ENCODE measurements at regions not wholly inside any gene's neighbourhood (a gene's known extent, or its start where the extent isn't known, plus 50 kb on each side); places are given as distances from the start of the nearest gene placed in this dataset.

- no peak for DNase-seq (ENCODE audit: low read depth)
These were observed 187.3 kb downstream of the KTN1 start for GRCh38 chr14:55767286-55767685.

DNA sequence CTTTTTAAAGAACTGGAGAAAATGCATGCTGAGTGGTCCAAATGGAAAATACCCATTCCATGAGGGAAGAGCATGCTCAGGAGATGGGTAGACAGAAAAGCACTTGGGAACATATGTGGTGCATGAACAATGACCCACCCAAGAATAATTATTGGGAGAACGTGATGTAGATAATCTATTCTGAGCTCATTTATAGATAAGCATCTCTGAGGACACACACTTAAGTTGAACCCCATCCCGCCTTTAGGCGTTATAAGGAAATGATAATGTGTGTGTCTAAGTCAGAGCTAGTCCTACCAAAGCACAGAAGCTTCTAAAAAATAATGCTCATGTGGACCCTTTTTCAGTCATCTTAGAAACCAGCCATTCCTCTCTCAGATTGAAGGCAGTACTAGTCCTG is 189.9 kb downstream of the KTN1 start:
- DNase-seq (ENCODE audit: low read depth) = no peak

GRCh38 chr14:55771242-55771981 is 191.4 kb downstream of the KTN1 start:
- DNase-seq (ENCODE audit: low read depth) = no peak

DNA sequence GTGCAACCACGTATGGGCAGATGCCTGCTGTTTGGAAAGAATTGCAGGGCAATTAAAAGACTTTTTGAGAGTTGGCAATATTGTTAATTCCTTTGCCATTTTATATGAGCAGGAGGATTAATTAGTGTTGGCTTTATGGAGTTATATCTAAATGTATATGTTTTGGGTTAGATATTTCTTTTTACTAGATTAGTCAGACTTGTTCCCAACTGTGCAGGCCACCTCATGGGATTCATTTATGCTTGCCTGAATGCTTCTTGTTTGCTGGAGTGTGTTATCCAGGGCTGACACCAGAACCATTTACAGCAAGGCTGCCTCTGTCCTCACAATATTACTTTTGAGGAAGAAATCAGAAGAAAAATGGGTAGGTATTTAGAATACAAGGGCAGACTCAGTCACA is 192.5 kb downstream of the KTN1 start:
- DNase-seq (ENCODE audit: low read depth) = no peak

DNA sequence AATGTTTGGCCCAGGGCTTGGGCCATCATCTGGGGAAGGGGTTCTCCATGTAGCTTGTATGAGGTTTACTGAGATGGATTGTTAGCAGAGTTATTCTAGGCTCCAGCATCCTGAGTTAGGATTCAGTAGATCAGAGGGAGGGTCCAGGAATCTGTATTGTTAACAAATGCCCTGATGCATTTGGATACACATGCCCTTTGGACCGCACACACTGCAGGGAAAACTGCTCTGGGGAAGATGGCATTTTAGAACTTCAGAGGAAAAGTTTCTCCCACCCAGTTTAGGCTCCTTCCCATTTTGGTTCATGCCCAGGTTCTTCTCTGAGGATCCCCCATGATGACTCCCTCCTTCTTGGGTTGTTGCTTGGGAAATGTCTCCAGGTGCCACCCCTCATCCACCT is 193.3 kb downstream of the KTN1 start:
- no peak for DNase-seq (ENCODE audit: low read depth)

DNA sequence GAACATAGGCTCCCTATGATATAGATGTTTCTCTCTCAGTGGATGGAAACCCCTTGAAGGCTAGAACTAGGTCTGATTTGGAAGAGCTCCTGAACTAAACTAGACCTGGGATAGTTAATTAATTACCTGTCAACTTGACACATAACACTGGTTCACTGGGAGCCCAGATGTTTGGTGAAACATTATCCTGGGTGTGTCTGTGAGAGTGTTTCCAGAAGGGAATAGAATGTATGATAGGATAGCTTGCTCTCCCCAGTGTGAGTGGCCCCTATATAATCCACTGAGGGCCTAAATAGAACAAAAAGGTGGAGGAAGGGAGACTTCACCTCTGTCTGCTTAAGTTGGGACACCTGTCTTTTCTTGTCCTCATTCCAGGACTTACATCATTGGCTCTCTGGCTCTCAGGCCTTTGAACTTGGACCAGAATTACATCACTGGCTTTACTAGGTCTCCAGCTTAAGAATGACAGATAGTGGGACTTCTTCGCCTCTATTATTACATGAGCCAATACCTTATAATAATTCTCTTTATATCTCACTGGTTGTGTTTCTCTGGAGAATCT is 194.1 kb downstream of the KTN1 start:
- DNase-seq (ENCODE audit: low read depth) = no peak

DNA sequence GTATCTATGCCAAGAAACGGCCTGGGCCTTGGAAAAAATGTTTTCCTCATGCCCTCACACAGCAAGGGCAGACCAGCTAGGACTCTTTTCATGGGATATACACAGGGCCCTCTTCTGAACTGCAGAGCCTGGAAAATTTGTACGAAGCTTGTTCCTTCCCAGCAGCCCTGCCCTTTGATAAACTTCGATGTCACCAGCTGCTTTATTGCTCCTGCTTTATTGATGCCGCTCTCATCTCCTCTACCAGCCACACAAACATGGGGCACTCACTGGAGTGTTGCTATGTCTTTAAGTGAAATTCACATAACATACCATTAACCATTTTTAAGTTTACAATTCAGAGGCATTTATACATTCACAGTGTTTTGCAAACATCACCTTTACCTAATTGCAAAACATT is 197.9 kb downstream of the KTN1 start:
- DNase-seq (ENCODE audit: low read depth) = no peak

- DNase-seq (ENCODE audit: low read depth) = peak; percentile 45
These were observed 200.3 kb downstream of the KTN1 start for GRCh38 chr14:55780156-55780946.

DNA sequence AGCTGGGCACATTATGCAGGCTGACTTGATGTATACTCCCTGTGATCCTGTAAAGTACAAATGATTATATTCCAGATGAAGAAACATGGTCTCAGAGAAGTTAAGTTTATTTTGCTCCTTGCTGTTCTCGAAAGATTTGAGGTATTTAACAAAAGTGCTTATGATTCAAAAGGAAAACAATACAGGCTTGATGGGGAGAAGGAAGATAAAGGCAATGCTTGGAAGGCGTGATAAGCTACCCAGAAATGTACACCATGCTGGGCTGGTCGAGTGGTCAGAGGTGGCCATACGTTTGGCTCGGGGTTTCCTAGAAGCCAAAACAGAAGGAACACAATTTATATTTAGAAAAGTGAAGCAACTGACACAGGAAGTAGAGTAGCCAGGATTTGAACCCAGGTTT is 201.0 kb downstream of the KTN1 start:
- DNase-seq (ENCODE audit: low read depth) = no peak

- DNase-seq (ENCODE audit: low read depth) = no peak
These were observed 202.2 kb downstream of the KTN1 start for GRCh38 chr14:55782166-55782565.

DNA sequence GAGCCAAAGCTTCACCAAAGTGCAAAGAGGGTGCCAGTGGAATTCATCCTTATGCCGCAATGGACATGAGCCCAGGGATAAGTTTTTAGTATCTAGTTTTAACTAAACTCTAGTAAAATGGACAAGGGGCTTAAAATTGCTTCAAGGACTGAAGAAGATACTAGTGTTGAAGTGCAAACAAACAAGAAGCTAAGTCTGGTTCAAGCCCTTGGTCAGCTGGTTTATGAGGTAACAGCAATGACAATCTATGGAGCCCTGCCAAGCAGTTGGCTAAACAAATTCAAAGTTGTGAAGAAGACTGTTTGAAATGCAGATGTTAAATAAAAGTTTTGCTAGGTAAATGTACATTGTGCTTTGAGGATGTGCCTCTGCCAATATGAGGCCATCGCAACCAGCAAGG is 209.4 kb downstream of the KTN1 start:
- no peak for DNase-seq (ENCODE audit: low read depth)

DNA sequence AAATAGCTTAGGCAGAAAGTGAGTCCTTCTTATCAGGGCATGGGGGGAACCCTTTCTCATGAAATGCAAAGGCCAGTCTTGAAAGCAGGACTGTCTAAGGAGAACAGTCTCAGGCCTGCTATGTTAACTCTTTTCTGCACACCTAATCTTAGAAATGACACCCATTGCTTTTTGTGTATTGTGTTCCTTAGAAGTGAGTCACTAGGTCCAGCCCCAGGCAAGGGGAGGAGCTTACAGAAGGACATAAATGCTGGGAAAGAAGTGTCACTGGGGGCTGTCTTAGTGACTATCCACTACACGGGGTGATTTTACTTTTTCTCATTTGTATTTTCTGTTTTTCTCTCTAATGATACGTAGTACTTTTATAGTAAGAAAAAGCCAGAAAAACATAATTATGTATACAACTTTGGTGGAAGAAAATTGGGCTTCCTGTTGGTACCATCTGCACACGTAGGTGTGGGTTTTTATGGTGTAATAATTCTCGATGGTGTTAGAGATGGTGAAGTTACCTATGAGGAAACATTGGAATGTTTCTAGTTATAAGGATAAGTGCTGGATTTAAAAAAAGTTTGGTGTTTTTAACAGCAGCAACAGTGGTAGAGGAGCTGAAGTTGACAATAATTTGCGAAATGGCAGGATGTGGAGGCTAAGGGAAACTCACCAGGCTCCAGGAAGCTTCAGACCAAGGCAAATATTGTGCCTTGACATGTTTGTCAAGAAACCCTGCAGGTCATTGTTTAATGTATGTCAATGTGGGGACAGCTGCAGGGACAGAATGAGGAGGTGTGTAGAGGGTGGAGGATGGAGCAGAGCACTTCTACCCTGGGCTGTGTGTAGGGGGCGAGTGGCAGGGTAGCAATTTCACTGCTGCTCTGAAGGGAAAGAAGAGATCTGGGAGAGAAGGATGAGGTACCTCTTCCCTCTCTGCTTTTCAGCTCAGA is 214.9 kb downstream of the KTN1 start:
- DNase-seq (ENCODE audit: low read depth) = peak; percentile 50

- peak; percentile 34 for DNase-seq (ENCODE audit: low read depth)
These were observed 216.5 kb downstream of the KTN1 start for GRCh38 chr14:55796513-55796912.

GRCh38 chr14:55798406-55798805 is 218.4 kb downstream of the KTN1 start:
- no peak for DNase-seq (ENCODE audit: low read depth)

GRCh38 chr14:55799508-55800095 is 219.6 kb downstream of the KTN1 start:
- no peak for DNase-seq (ENCODE audit: low read depth)

- no peak for DNase-seq (ENCODE audit: low read depth)
These were observed 220.3 kb downstream of the KTN1 start for GRCh38 chr14:55800156-55800785.

- no peak for DNase-seq (ENCODE audit: low read depth)
These were observed 221.1 kb downstream of the KTN1 start for GRCh38 chr14:55801121-55801520.

DNA sequence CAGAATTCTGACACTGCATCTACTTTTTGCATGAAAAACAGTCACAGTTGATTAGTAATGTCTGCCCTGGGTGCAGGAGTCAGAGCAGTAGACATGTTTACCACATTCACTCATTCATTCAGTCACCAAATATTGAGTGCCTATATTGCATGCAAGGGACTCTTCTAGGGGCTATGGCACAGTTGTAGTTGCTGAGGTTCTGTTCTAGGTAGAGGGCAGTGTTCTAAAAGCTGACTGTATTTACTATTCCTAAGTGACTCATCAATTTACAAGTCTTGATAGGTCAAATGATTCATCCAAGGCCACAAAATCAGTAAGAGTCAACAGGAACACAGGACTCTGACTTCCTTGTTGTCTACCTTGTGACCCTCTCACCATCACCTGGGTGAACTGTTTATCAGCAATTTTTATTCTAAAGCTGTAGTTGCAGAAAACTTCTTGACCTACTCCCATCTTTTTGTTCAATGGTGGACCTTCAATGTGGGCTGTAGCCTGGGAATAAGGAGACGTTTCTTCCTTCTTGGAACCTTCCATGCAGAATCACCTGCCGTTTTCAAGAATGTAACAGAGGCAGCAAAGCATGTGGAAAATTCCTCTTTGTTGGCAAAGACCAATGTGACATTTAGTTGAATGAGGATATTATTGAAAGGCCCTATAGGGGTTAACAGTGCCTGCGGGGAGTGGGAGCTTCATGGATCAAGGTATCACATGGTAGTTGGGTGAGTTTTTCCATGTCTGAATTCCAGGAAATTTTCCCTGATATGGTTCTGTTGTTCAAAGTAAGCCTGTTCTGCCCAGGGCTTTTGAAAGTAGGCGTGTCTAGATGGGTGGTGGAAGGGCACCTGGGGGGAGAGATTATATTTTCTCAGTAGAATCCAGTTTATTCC is 223.2 kb downstream of the KTN1 start:
- DNase-seq (ENCODE audit: low read depth) = peak; percentile 73

- DNase-seq (ENCODE audit: low read depth) = no peak
These were observed 224.0 kb downstream of the KTN1 start for GRCh38 chr14:55803873-55804553.

GRCh38 chr14:55805250-55805649 is 225.2 kb downstream of the KTN1 start:
- no peak for DNase-seq (ENCODE audit: low read depth)

Measured in ELR (cell line).